ENCODE measurements at regions not wholly inside any gene's neighbourhood (a gene's known extent, or its start where the extent isn't known, plus 50 kb on each side); places are given as distances from the start of the nearest gene placed in this dataset.

DNA sequence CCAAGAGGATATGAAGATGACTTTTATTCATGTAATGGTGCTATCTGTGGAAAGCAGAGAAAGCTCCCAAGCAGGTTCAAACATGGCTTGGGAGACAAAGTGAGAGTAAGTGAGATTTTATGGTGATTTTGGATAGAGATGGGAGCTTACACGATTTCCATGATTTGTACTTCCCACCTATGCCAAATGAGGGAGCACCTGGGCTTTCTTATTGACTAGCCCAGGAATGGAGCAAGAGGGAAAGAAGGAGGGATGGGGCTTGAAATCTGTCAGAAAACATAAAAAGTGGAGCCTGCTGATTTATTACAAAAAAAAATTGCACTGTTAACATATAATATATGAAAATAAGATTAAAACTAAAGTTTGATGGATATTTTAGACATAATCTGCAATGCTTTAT, 703.5 kb upstream of the PABPC4L start:
- no peak overlapping the region for H3K27ac ChIP-seq
- no peaks in the 10 kb centered on the region for H3K36me3 ChIP-seq
- no peak overlapping the region for H3K4me3 ChIP-seq (replicated peaks in 1 of 3)
- H3K9me3 ChIP-seq: no peaks in the 10 kb centered on the region
- no peaks in the 10 kb centered on the region for H3K27me3 ChIP-seq
- no peak for TF ChIP-seq POLR2A (IDR thresholded peaks at IDR 0.05)
- TF ChIP-seq, protein P1, sequence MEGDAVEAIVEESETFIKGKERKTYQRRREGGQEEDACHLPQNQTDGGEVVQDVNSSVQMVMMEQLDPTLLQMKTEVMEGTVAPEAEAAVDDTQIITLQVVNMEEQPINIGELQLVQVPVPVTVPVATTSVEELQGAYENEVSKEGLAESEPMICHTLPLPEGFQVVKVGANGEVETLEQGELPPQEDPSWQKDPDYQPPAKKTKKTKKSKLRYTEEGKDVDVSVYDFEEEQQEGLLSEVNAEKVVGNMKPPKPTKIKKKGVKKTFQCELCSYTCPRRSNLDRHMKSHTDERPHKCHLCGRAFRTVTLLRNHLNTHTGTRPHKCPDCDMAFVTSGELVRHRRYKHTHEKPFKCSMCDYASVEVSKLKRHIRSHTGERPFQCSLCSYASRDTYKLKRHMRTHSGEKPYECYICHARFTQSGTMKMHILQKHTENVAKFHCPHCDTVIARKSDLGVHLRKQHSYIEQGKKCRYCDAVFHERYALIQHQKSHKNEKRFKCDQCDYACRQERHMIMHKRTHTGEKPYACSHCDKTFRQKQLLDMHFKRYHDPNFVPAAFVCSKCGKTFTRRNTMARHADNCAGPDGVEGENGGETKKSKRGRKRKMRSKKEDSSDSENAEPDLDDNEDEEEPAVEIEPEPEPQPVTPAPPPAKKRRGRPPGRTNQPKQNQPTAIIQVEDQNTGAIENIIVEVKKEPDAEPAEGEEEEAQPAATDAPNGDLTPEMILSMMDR (IDR thresholded peaks at IDR 0.05): no peak
- 77 to 82% methylated on average over 1 of the region's 1 CpG for WGBS, 2 donors
- no peaks in the 10 kb centered on the region for H3K4me1 ChIP-seq
- DNase-seq: no peak
- intact Hi-C loops (cut with DNase I): no loop called here

DNA sequence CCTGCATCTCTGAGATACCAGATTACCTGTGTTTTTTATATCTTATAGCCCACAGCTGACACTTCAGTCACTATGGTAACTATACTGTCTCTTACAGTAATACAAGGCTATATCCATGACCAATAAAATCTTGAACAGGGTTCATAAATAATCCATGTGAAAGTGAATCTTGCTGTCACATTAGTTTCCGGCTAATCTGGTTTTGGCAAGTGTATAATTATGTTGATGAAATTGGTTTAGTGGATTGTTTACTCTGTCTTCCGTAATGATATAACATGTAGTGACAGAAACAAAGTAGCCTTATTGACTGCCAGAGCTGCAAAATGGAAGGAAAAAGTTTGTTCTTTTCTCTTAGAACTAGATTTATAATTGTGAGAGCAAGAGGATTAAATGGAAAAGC, 686.6 kb upstream of the PABPC4L start:
- TF ChIP-seq, protein P1 (IDR thresholded peaks at IDR 0.05): no peak
- no peak for TF ChIP-seq POLR2A (IDR thresholded peaks at IDR 0.05)
- Histone ChIP-seq H3K36me3 (no peaks in the 10 kb centered on the region), H3K27ac (no peak overlapping the region), H3K4me1 (no peaks in the 10 kb centered on the region), H3K4me3 (replicated peaks in 1 of 3) (no peak overlapping the region), H3K9me3 (no peaks in the 10 kb centered on the region), H3K27me3 (no peaks in the 10 kb centered on the region)
- intact Hi-C loops (cut with DNase I): no loop called here
- 80 to 86% methylated on average over 2 of the region's 2 CpGs for WGBS, 2 donors
- DNase-seq: no peak

DNA sequence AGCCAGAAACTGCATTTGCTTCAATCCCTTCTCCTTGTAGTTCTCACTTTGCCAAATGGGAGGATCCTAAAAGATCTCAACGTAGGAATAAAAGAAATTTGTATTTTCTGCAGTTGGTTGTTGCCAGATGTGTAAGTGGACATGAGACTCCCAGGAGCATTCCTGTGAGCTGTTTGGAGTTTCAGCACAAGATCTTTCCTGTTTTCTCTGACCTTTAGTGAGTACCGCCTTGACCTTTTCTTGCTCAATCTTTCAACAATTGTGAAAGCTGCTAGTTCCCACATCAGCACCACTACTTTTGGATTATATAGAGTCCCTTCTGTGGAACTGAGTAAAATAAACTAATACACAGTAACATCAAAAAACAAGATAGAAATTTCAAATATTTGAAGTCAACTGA, 683.8 kb upstream of the PABPC4L start:
- no peaks in the 10 kb centered on the region for H3K9me3 ChIP-seq
- intact Hi-C loops (cut with DNase I): no loop called here
- TF ChIP-seq, protein P1 (IDR thresholded peaks at IDR 0.05): no peak
- no peak for TF ChIP-seq POLR2A (IDR thresholded peaks at IDR 0.05)
- H3K27ac ChIP-seq: no peak overlapping the region
- WGBS, 2 donors: 48 to 66% methylated on average over 2 of the region's 2 CpGs
- DNase-seq: no peak
- H3K4me3 ChIP-seq (replicated peaks in 1 of 3): no peak overlapping the region
- H3K36me3 ChIP-seq: no peaks in the 10 kb centered on the region
- no peaks in the 10 kb centered on the region for H3K4me1 ChIP-seq
- no peaks in the 10 kb centered on the region for H3K27me3 ChIP-seq

DNA sequence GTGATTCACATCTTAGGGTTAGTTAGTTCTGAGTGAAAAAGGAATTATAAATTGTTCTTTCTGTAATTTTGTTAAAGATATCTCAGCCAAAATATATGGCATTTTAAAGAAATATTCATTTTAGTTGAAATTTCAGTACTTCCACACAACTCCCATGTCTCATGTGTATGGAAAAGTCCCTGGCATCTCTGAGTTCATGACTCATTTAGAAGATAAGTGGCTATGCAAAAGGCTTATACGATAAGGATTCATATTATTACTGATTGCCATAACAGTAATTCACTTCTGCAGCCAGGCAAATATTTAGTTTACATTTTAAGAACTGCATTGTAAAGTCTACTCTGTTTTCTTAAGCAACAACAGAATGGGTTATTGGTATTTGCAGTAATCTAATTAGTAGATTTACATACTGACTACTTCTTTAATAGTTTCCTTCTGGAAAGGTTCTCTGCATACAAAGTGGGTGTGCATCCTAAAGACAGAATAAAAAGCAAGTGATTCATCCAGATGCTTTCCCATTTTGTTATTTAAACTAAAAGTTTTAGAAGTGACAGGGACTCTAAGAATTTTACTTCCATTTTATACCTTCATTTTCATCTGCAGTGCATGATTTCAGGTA, 682.4 kb upstream of the PABPC4L start:
- Histone ChIP-seq H3K4me1 (no peaks in the 10 kb centered on the region), H3K4me3 (replicated peaks in 1 of 3) (no peak overlapping the region), H3K27ac (no peak overlapping the region), H3K36me3 (no peaks in the 10 kb centered on the region), H3K27me3 (no peaks in the 10 kb centered on the region), H3K9me3 (no peaks in the 10 kb centered on the region)
- WGBS, 2 donors: 78 to 85% methylated on average over 1 of the region's 1 CpG
- no peak for TF ChIP-seq POLR2A (IDR thresholded peaks at IDR 0.05)
- TF ChIP-seq, protein P1 (IDR thresholded peaks at IDR 0.05): no peak
- no peak for DNase-seq
- intact Hi-C loops (cut with DNase I): no loop called here

DNA sequence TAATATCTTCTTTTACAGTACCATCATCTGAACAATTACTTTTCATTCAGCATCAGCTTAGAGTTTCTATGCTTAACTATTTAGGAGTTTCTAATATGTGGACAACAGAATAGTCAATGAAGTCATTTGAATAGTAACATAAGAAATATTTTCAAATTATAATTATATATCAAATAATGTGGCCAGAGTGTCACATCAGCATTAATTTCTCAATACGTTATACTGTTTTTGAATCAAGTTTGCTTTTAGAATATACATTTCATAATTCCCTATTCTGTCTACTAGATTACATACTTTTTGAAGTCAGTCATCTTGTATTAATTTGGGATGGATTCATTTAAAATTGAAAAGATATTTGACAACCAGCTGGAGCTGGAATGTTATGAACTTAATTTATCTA, 677.4 kb upstream of the PABPC4L start:
- TF ChIP-seq, protein P1 (IDR thresholded peaks at IDR 0.05): no peak
- no peak for TF ChIP-seq POLR2A (IDR thresholded peaks at IDR 0.05)
- no peaks in the 10 kb centered on the region for H3K9me3 ChIP-seq
- H3K36me3 ChIP-seq: no peaks in the 10 kb centered on the region
- no peaks in the 10 kb centered on the region for H3K27me3 ChIP-seq
- no peak overlapping the region for H3K27ac ChIP-seq
- no peak overlapping the region for H3K4me3 ChIP-seq (replicated peaks in 1 of 3)
- no peak for DNase-seq
- intact Hi-C loops (cut with DNase I): no loop called here
- no peaks in the 10 kb centered on the region for H3K4me1 ChIP-seq
- 91 to 97% methylated on average over 1 of the region's 1 CpG for WGBS, 2 donors

Data from thyroid gland (tissue), 4 donors.